ENCODE measurements at regions not wholly inside any gene's neighbourhood (a gene's known extent, or its start where the extent isn't known, plus 50 kb on each side); places are given as distances from the start of the nearest gene placed in this dataset.

DNA sequence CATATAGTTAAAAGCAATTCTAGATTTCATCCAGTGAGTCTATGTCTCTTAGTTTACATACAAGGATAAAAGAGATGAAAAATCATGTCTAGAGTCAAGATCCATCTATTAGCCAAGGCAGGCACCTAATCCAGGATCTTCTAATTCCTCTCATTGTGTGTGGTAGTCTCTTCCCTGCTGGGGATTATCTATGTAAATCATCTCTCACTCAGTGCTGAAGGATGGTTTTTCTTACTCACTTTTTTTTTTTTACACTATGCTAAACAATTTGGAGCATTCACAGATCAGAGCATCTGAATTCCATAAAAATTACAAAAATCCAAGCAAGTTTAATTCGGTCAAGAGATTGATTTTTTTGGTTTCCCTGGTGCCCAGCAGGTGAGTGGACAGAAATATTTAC lies 154.9 kb upstream of the GDNF start:
- no peak overlapping the region for H3K9ac ChIP-seq (ENCODE audit: insufficient read depth in 1 of 2, low read length in 2 of 2)
- no peak overlapping the region for H3K27ac ChIP-seq (ENCODE audit: low read depth in 1 of 2, low read length in 1 of 2)
- 72 to 85% methylated on average over 1 of the region's 1 CpG for WGBS, 2 donors
- no peak overlapping the region for H3K4me3 ChIP-seq
- peaks cover 0 to 6% (median 0%) of the 10 kb centered on the region in 5 donors for H3K4me1 ChIP-seq (ENCODE audit: control insufficient read depth in 5 of 5, insufficient read depth in 5 of 5, low read length in 5 of 5)
- DNase-seq (no peak), ATAC-seq (ENCODE audit: insufficient read depth, low FRiP score) (no peak)
- H3K27me3 ChIP-seq (ENCODE audit: control insufficient read depth in 3 of 3, insufficient read depth in 3 of 3, low read length in 2 of 3), result no peaks in the 10 kb centered on the region
- H3K9me3 ChIP-seq (ENCODE audit: control insufficient read depth in 4 of 4, insufficient read depth in 3 of 4, low read length in 3 of 4), result peaks cover 0 to 2% (median 0%) of the 10 kb centered on the region in 4 donors
- TF ChIP-seq, protein P1, sequence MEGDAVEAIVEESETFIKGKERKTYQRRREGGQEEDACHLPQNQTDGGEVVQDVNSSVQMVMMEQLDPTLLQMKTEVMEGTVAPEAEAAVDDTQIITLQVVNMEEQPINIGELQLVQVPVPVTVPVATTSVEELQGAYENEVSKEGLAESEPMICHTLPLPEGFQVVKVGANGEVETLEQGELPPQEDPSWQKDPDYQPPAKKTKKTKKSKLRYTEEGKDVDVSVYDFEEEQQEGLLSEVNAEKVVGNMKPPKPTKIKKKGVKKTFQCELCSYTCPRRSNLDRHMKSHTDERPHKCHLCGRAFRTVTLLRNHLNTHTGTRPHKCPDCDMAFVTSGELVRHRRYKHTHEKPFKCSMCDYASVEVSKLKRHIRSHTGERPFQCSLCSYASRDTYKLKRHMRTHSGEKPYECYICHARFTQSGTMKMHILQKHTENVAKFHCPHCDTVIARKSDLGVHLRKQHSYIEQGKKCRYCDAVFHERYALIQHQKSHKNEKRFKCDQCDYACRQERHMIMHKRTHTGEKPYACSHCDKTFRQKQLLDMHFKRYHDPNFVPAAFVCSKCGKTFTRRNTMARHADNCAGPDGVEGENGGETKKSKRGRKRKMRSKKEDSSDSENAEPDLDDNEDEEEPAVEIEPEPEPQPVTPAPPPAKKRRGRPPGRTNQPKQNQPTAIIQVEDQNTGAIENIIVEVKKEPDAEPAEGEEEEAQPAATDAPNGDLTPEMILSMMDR (IDR thresholded peaks at IDR 0.05; ENCODE audit: control extremely low read depth, extremely low read depth), result no peak
- H3K36me3 ChIP-seq (ENCODE audit: control insufficient read depth in 4 of 4, insufficient read depth in 4 of 4, low read length in 4 of 4), result no peaks in the 10 kb centered on the region

DNA sequence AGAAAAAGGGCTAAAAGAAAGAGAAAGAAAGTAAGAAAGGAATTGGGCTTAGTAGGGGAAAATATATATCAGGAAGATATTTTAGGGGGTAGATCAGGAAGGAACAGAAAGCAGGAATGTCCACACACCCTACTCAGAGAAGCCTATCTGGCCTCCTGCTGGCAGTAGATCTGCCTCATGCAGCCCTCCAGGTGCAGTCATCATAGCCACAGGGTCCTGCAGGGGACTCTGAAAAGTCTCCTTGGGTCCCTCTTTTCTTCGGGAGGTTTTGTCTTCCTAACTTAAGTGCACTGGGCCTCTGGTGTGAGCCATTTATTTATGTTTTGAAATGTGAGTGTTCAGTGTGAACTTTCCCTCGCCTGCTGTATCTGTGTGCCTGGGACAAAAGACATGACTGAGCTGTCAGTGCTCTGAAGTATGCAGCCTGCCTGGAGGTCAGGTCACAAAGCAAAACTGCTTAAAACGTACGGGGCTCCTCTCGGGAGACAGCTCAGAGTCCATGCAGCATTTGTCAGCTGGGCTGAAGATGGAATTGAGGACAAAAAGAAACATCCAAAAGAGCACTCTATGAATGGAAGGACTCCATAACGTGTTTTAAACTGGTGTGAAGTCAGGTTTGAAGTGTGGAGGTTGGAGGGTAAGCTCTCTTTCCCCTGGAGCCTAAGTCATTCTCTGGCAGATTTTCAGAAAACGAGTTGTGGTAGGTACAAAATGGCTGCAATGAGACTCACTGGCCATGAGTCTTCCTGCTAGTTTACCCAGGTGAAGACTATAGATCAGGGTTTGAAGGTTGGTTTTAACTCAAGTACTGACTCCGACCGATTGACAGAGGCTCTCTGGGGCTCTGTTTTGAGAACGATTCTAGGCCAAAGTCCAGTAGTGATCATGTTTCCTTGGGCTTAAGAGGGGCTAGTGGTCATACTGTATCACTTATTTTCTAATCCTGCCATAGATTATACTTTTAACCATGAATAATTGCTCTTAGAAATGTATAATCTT lies 151.8 kb upstream of the GDNF start:
- no peaks in the 10 kb centered on the region for H3K9me3 ChIP-seq (ENCODE audit: control insufficient read depth in 4 of 4, insufficient read depth in 3 of 4, low read length in 3 of 4)
- H3K9ac ChIP-seq (ENCODE audit: insufficient read depth in 1 of 2, low read length in 2 of 2), result no peak overlapping the region
- peaks cover 0 to 11% (median 0%) of the 10 kb centered on the region in 5 donors for H3K4me1 ChIP-seq (ENCODE audit: control insufficient read depth in 5 of 5, insufficient read depth in 5 of 5, low read length in 5 of 5)
- WGBS, 2 donors, result 64 to 72% methylated on average over 10 of the region's 10 CpGs
- no peaks in the 10 kb centered on the region for H3K36me3 ChIP-seq (ENCODE audit: control insufficient read depth in 4 of 4, insufficient read depth in 4 of 4, low read length in 4 of 4)
- H3K4me3 ChIP-seq, result no peak overlapping the region
- DNase-seq (no peak), ATAC-seq (ENCODE audit: insufficient read depth, low FRiP score) (no peak)
- H3K27me3 ChIP-seq (ENCODE audit: control insufficient read depth in 3 of 3, insufficient read depth in 3 of 3, low read length in 2 of 3), result no peaks in the 10 kb centered on the region
- no peak overlapping the region for H3K27ac ChIP-seq (ENCODE audit: low read depth in 1 of 2, low read length in 1 of 2)
- TF ChIP-seq, protein P1 (IDR thresholded peaks at IDR 0.05; ENCODE audit: control extremely low read depth, extremely low read depth), result no peak

DNA sequence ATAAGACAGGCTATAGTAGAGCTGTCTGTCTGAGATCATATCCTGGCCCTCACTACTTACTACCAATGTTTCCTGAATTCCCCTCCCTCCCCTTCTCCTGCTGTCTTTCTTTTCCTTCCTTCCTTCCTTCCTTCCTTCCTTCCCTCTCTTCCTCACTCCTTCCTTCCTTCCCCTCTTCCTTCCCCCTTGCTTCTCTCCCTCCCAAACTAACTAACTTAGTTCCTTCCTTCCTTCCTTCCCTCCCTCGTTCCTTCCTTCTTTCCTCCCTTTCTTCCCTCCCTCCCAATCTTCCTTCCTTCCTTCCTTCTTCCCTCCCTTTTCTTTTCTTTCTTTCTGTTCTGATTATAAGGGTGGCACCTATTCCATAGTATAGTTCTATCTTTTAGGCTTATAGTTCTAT lies 150.0 kb upstream of the GDNF start:
- TF ChIP-seq, protein P1 (IDR thresholded peaks at IDR 0.05; ENCODE audit: control extremely low read depth, extremely low read depth), result no peak
- Histone ChIP-seq H3K27me3 (ENCODE audit: control insufficient read depth in 3 of 3, insufficient read depth in 3 of 3, low read length in 2 of 3) (no peaks in the 10 kb centered on the region), H3K36me3 (ENCODE audit: control insufficient read depth in 4 of 4, insufficient read depth in 4 of 4, low read length in 4 of 4) (no peaks in the 10 kb centered on the region), H3K4me1 (ENCODE audit: control insufficient read depth in 5 of 5, insufficient read depth in 5 of 5, low read length in 5 of 5) (peaks cover 0 to 13% (median 0%) of the 10 kb centered on the region in 5 donors), H3K27ac (ENCODE audit: low read depth in 1 of 2, low read length in 1 of 2) (no peak overlapping the region), H3K9me3 (ENCODE audit: control insufficient read depth in 4 of 4, insufficient read depth in 3 of 4, low read length in 3 of 4) (no peaks in the 10 kb centered on the region), H3K4me3 (no peak overlapping the region), H3K9ac (ENCODE audit: insufficient read depth in 1 of 2, low read length in 2 of 2) (no peak overlapping the region)
- DNase-seq (no peak), ATAC-seq (ENCODE audit: insufficient read depth, low FRiP score) (no peak)
- 57 to 58% methylated on average over 1 of the region's 1 CpG for WGBS, 2 donors
